Thymus (tissue), 11 donors: ENCODE measurements at regions not wholly inside any gene's neighbourhood (a gene's known extent, or its start where the extent isn't known, plus 50 kb on each side); places are given as distances from the start of the nearest gene placed in this dataset.

Source experiments
- DNase-seq, 9 donors: peaks; one replicate each; pipeline ENCODE4 v3.0.0-alpha.2; 2013; ENCODE audit warnings: low spot score in 9 of 9, low read depth in 6 of 9, missing footprints in 1 of 9
- H3K27ac ChIP-seq, 2 donors: one replicate each; pipeline ENCODE4 v1.5.1; 2013; ENCODE audit warnings: control low read depth in 1 of 2, low read depth in 1 of 2, low read length in 1 of 2, mild to moderate bottlenecking in 1 of 2, moderate library complexity in 1 of 2
- H3K27me3 ChIP-seq, 2 donors: one replicate each; pipeline ENCODE4 v1.5.1; 2013; ENCODE audit warnings: low read length in 1 of 2; ENCODE audit not compliant: control insufficient read depth in 2 of 2, insufficient read depth in 1 of 2
- H3K36me3 ChIP-seq, 2 donors: one replicate each; pipeline ENCODE4 v1.5.1; 2013; ENCODE audit warnings: low read length in 1 of 2, mild to moderate bottlenecking in 1 of 2, moderate library complexity in 1 of 2; ENCODE audit not compliant: control insufficient read depth in 2 of 2, insufficient read depth in 2 of 2
- H3K4me1 ChIP-seq, 2 donors: one replicate each; pipeline ENCODE4 v1.5.1; 2013; ENCODE audit warnings: low read length in 2 of 2; ENCODE audit not compliant: control insufficient read depth in 2 of 2, insufficient read depth in 2 of 2
- H3K4me3 ChIP-seq, 2 donors: one replicate each; pipeline ENCODE4 v1.5.1; 2013; ENCODE audit warnings: low read length in 2 of 2, control low read depth in 1 of 2, mild to moderate bottlenecking in 1 of 2
- H3K9me3 ChIP-seq, 2 donors: one replicate each; pipeline ENCODE4 v1.5.1; 2013; ENCODE audit warnings: low read length in 1 of 2, mild to moderate bottlenecking in 1 of 2; ENCODE audit not compliant: control insufficient read depth in 2 of 2, insufficient read depth in 1 of 2
- WGBS: extraction: QIAGEN DNeasy Blood & Tissue Kit; methylation state at CpG from one replicate; pipeline ENCODE4 v1.1.7; 2013; 5-methylcytosine and 5-hydroxymethylcytosine counted together
- donor health status: healthy.

- Histone ChIP-seq H3K9me3 (peaks cover 1 to 16% of the 10 kb centered on the region in 2 donors), H3K36me3 (no peaks in the 10 kb centered on the region), H3K4me3 (no peak overlapping the region), H3K27ac (no peak overlapping the region), H3K27me3 (no peaks in the 10 kb centered on the region), H3K4me1 (no peaks in the 10 kb centered on the region)
- WGBS = 96% methylated on average over 7 of the region's 7 CpGs
- no peak for DNase-seq
These were observed 633.6 kb downstream of the BNC2 start for GRCh38 chr9:16236882-16237281.

GRCh38 chr9:16238623-16239138, 631.8 kb downstream of the BNC2 start:
- Histone ChIP-seq H3K9me3 (peaks cover 1 to 11% of the 10 kb centered on the region in 2 donors), H3K4me3 (no peak overlapping the region), H3K27me3 (no peaks in the 10 kb centered on the region), H3K27ac (no peak overlapping the region), H3K36me3 (no peaks in the 10 kb centered on the region), H3K4me1 (no peaks in the 10 kb centered on the region)
- DNase-seq = no peak
- 94% methylated on average over 5 of the region's 5 CpGs for WGBS

- no peaks in the 10 kb centered on the region for H3K27me3 ChIP-seq
- no peaks in the 10 kb centered on the region for H3K36me3 ChIP-seq
- no peak overlapping the region for H3K4me3 ChIP-seq
- no peak for DNase-seq
- H3K9me3 ChIP-seq = no peaks in the 10 kb centered on the region
- H3K4me1 ChIP-seq = no peaks in the 10 kb centered on the region
- 78% methylated on average over 3 of the region's 3 CpGs for WGBS
- no peak overlapping the region for H3K27ac ChIP-seq
These were observed 629.2 kb downstream of the BNC2 start for GRCh38 chr9:16241231-16241630.

GRCh38 chr9:16243798-16244197, 626.7 kb downstream of the BNC2 start:
- 79% methylated on average over 5 of the region's 5 CpGs for WGBS
- no peak overlapping the region for H3K27ac ChIP-seq
- no peak overlapping the region for H3K4me3 ChIP-seq
- H3K4me1 ChIP-seq = no peaks in the 10 kb centered on the region
- H3K36me3 ChIP-seq = no peaks in the 10 kb centered on the region
- no peaks in the 10 kb centered on the region for H3K9me3 ChIP-seq
- DNase-seq = no peak
- H3K27me3 ChIP-seq = no peaks in the 10 kb centered on the region

- no peak for DNase-seq
- H3K4me1 ChIP-seq = no peaks in the 10 kb centered on the region
- 95% methylated on average over 1 of the region's 1 CpG for WGBS
- H3K36me3 ChIP-seq = no peaks in the 10 kb centered on the region
- H3K27ac ChIP-seq = no peak overlapping the region
- no peaks in the 10 kb centered on the region for H3K9me3 ChIP-seq
- no peak overlapping the region for H3K4me3 ChIP-seq
- H3K27me3 ChIP-seq = no peaks in the 10 kb centered on the region
These were observed 624.6 kb downstream of the BNC2 start for GRCh38 chr9:16245756-16246440.

GRCh38 chr9:16246785-16247184, 623.7 kb downstream of the BNC2 start:
- Histone ChIP-seq H3K27me3 (no peaks in the 10 kb centered on the region), H3K4me3 (no peak overlapping the region), H3K36me3 (no peaks in the 10 kb centered on the region), H3K4me1 (no peaks in the 10 kb centered on the region), H3K27ac (no peak overlapping the region), H3K9me3 (no peaks in the 10 kb centered on the region)
- WGBS = 78% methylated on average over 6 of the region's 6 CpGs
- DNase-seq = no peak

- no peak overlapping the region for H3K27ac ChIP-seq
- no peaks in the 10 kb centered on the region for H3K9me3 ChIP-seq
- DNase-seq = no peak
- H3K4me3 ChIP-seq = no peak overlapping the region
- no peaks in the 10 kb centered on the region for H3K27me3 ChIP-seq
- WGBS = 97% methylated on average over 5 of the region's 5 CpGs
- no peaks in the 10 kb centered on the region for H3K36me3 ChIP-seq
- H3K4me1 ChIP-seq = no peaks in the 10 kb centered on the region
These were observed 623.1 kb downstream of the BNC2 start for GRCh38 chr9:16247188-16247875.

- no peak overlapping the region for H3K4me3 ChIP-seq
- DNase-seq = no peak
- H3K4me1 ChIP-seq = no peaks in the 10 kb centered on the region
- WGBS = 97% methylated on average over 6 of the region's 6 CpGs
- no peaks in the 10 kb centered on the region for H3K9me3 ChIP-seq
- H3K36me3 ChIP-seq = no peaks in the 10 kb centered on the region
- H3K27me3 ChIP-seq = no peaks in the 10 kb centered on the region
- H3K27ac ChIP-seq = no peak overlapping the region
These were observed 621.6 kb downstream of the BNC2 start for GRCh38 chr9:16248822-16249221.

GRCh38 chr9:16252616-16253015, 617.9 kb downstream of the BNC2 start:
- peaks cover 0 to 16% of the 10 kb centered on the region in 2 donors for H3K4me1 ChIP-seq
- no peaks in the 10 kb centered on the region for H3K36me3 ChIP-seq
- no peak overlapping the region for H3K27ac ChIP-seq
- no peaks in the 10 kb centered on the region for H3K27me3 ChIP-seq
- no peaks in the 10 kb centered on the region for H3K9me3 ChIP-seq
- WGBS = 92% methylated on average over 5 of the region's 5 CpGs
- no peak for DNase-seq
- H3K4me3 ChIP-seq = no peak overlapping the region
